Panc1 (cell line): ENCODE measurements at regions not wholly inside any gene's neighbourhood (a gene's known extent, or its start where the extent isn't known, plus 50 kb on each side); places are given as distances from the start of the nearest gene placed in this dataset.

Source experiments
- ATAC-seq: fragments of 200-7000 bp; cut with Tn5 transposase; 2 replicates; pipeline ENCODE4 v1.9.1; 2020; ENCODE audit warnings: mild to moderate bottlenecking, moderate library complexity
- BruUV-seq: library from RNA; stranded (reverse); fragments of 400-500 nt; replicated peaks from 2 replicates; lab custom pipeline; 2021; lab: Mats Ljungman, UMichigan
- CTCF ChIA-PET: fragments of 300-600 bp; sonication (Branson Sonifier 250); formaldehyde crosslinking; loops from one replicate; lab custom pipeline; 2022; ENCODE audit warnings: antibody characterized with exemption; lab: Charles Lee
- POLR2A ChIA-PET: fragments of 300-600 bp; sonication (Branson Sonifier 250); formaldehyde crosslinking; loops from one replicate; lab custom pipeline; 2022; ENCODE audit warnings: antibody characterized with exemption; lab: Charles Lee
- DNase-seq: peaks from one replicate; pipeline ENCODE4 v3.0.0-alpha.2; 2010; ENCODE audit warnings: low read depth, low spot score
- H3K27ac ChIP-seq: 2 replicates; pipeline ENCODE4 v1.5.1; 2011; ENCODE audit warnings: mild to moderate bottlenecking, low read length, inconsistent platforms
- H3K27me3 ChIP-seq: fragments of 200-500 bp; sonication (Bioruptor generic); 2 replicates; pipeline ENCODE4 v1.6.0; 2014; ENCODE audit warnings: low read length, inconsistent platforms; ENCODE audit not compliant: control insufficient read depth, insufficient read depth
- H3K36me3 ChIP-seq: fragments of 200-500 bp; sonication (Bioruptor generic); 2 replicates; pipeline ENCODE4 v1.5.1; 2014; ENCODE audit warnings: inconsistent platforms, mild to moderate bottlenecking, low read length, moderate library complexity; ENCODE audit not compliant: control insufficient read depth, insufficient read depth
- H3K4me1 ChIP-seq: 2 replicates; pipeline ENCODE4 v1.5.1; 2011; ENCODE audit warnings: inconsistent platforms, mild to moderate bottlenecking, low read length, moderate library complexity; ENCODE audit not compliant: control insufficient read depth, insufficient read depth
- H3K4me3 ChIP-seq, 2 experiments: 2 replicates each; pipeline ENCODE4 v1.5.1; 2011 to 2012; ENCODE audit warnings: low read depth in 2 of 2, low read length in 2 of 2, mild to moderate bottlenecking in 2 of 2, inconsistent platforms in 1 of 2, moderate library complexity in 1 of 2
- H3K9me3 ChIP-seq: fragments of 200-500 bp; sonication (Bioruptor generic); 2 replicates; pipeline ENCODE4 v1.5.1; 2014; ENCODE audit warnings: low read depth, mild to moderate bottlenecking, inconsistent platforms, low read length, moderate library complexity; ENCODE audit not compliant: control insufficient read depth, insufficient read depth
- CTCF ChIP-seq: fragments of 450-650 bp; IDR thresholded peaks from 2 replicates; pipeline ENCODE4 v1.5.1; 2017; ENCODE audit warnings: mild to moderate bottlenecking
- POLR2AphosphoS5 ChIP-seq: IDR thresholded peaks from 2 replicates; pipeline ENCODE4 v1.6.1; 2012; ENCODE audit warnings: mild to moderate bottlenecking, low read depth, low read length, moderate library complexity
- SIN3A ChIP-seq: IDR thresholded peaks from 2 replicates; pipeline ENCODE4 v1.6.1; 2012; ENCODE audit warnings: low read depth, mild to moderate bottlenecking, low read length, moderate library complexity, borderline replicate concordance; ENCODE audit not compliant: insufficient read depth
- TCF7L2 ChIP-seq: IDR thresholded peaks from 2 replicates; pipeline ENCODE4 v1.6.1; 2011; ENCODE audit warnings: mild to moderate bottlenecking, low read depth, low read length, inconsistent platforms
- in situ Hi-C: cut with HindIII; loops from 2 replicates; pipeline ENCODE4 v1.10.0; 2016; ENCODE audit warnings: low sequenced_read_pairs, low pct_unique_long_range_greater_than_20kb
- intact Hi-C: fragments of 100-400 bp; cut with micrococcal nuclease; formaldehyde crosslinking; loops from one replicate; pipeline ENCODE4 v1.10.0; 2022; ENCODE audit not compliant: unreplicated experiment
- TF ChIP-seq, protein P1 (sequence below), 2 experiments: IDR thresholded peaks; 2 replicates each; pipeline ENCODE4 v1.6.1; 2011 to 2012; ENCODE audit warnings: low read depth in 2 of 2, control low read depth in 1 of 2, low read length in 1 of 2, mild to moderate bottlenecking in 1 of 2, moderate library complexity in 1 of 2; ENCODE audit not compliant: insufficient read depth in 1 of 2

GRCh38 chrX:802846-803245 lies 172.3 kb downstream of the SHOX start:
- in situ Hi-C loops, result no loop called here
- ChIA-PET POLR2A (no interaction called here), CTCF (no interaction called here)
- no peak overlapping the region for H3K27ac ChIP-seq
- TF ChIP-seq TCF7L2, result no peak
- no peak for TF ChIP-seq POLR2AphosphoS5
- no peak for TF ChIP-seq SIN3A
- H3K9me3 ChIP-seq, result no peaks in the 10 kb centered on the region
- DNase-seq, result no peak
- H3K27me3 ChIP-seq, result no peaks in the 10 kb centered on the region
- no TSS peak for BruUV-seq
- H3K4me3 ChIP-seq, result no peak overlapping the region
- ATAC-seq, result no peak
- H3K36me3 ChIP-seq, result no peaks in the 10 kb centered on the region
- intact Hi-C loops, result no loop called here
- no peaks in the 10 kb centered on the region for H3K4me1 ChIP-seq

DNA sequence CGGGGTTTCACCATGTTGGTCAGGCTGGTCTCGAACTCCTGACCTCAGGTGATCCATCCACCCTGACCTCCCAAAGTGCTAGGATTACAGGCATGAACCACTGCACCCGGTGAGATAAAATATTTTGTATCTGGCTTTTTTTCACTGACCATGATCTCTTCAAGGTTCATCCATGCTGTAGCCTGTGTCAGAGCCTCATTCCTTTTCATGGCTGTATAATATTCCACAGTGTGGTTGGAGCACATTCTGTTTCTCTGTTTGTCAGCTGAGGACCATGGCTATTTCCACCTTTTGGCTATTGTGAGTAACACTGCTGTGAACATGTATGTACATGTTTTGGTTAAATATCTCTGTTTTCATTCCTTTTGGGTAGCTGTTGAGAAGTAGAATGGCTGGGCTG lies 169.2 kb downstream of the SHOX start:
- no peaks in the 10 kb centered on the region for H3K36me3 ChIP-seq
- no peak overlapping the region for H3K4me3 ChIP-seq
- DNase-seq, result no peak
- in situ Hi-C loops, result no loop called here
- no peaks in the 10 kb centered on the region for H3K9me3 ChIP-seq
- no peak for ATAC-seq
- H3K4me1 ChIP-seq, result no peaks in the 10 kb centered on the region
- BruUV-seq, result no TSS peak
- intact Hi-C loops, result no loop called here
- H3K27ac ChIP-seq, result no peak overlapping the region
- H3K27me3 ChIP-seq, result no peaks in the 10 kb centered on the region
- ChIA-PET CTCF (no interaction called here), POLR2A (no interaction called here)
- TF ChIP-seq CTCF, result no peak
- no peak for TF ChIP-seq TCF7L2

DNA sequence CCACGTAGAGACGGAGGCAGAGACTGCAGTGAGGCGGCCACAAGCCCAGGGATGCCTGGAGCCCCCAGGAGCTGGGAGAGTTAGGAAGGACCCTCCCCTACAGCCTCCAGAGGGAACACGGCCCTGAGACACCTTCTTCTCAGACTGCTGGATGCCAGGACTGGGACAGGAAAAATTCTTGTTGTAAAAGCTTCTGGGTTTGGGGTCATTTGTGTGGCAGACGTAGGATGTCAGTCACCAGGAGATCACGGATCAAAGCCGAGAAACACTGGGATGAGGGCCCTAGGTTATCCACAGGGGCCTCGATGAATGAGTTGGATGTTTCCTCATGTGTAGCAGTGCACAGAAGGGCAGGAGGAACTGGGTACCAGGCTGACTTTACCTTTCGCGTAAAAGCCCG lies 163.7 kb downstream of the SHOX start:
- H3K9me3 ChIP-seq, result no peaks in the 10 kb centered on the region
- DNase-seq, result no peak
- no peaks in the 10 kb centered on the region for H3K4me1 ChIP-seq
- TF ChIP-seq, protein P1, sequence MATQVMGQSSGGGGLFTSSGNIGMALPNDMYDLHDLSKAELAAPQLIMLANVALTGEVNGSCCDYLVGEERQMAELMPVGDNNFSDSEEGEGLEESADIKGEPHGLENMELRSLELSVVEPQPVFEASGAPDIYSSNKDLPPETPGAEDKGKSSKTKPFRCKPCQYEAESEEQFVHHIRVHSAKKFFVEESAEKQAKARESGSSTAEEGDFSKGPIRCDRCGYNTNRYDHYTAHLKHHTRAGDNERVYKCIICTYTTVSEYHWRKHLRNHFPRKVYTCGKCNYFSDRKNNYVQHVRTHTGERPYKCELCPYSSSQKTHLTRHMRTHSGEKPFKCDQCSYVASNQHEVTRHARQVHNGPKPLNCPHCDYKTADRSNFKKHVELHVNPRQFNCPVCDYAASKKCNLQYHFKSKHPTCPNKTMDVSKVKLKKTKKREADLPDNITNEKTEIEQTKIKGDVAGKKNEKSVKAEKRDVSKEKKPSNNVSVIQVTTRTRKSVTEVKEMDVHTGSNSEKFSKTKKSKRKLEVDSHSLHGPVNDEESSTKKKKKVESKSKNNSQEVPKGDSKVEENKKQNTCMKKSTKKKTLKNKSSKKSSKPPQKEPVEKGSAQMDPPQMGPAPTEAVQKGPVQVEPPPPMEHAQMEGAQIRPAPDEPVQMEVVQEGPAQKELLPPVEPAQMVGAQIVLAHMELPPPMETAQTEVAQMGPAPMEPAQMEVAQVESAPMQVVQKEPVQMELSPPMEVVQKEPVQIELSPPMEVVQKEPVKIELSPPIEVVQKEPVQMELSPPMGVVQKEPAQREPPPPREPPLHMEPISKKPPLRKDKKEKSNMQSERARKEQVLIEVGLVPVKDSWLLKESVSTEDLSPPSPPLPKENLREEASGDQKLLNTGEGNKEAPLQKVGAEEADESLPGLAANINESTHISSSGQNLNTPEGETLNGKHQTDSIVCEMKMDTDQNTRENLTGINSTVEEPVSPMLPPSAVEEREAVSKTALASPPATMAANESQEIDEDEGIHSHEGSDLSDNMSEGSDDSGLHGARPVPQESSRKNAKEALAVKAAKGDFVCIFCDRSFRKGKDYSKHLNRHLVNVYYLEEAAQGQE (IDR thresholded peaks at IDR 0.05; ENCODE audit: insufficient read depth in 1 of 2, low read depth in 2 of 2, low read length in 1 of 2), result no peak
- TF ChIP-seq CTCF (no peak), POLR2AphosphoS5 (no peak), SIN3A (no peak), TCF7L2 (no peak)
- intact Hi-C loops (no loop called here), in situ Hi-C loops (no loop called here)
- CTCF ChIA-PET, result no interaction called here
- no peak overlapping the region for H3K27ac ChIP-seq
- no peak for ATAC-seq
- no peaks in the 10 kb centered on the region for H3K36me3 ChIP-seq
- POLR2A ChIA-PET, result no interaction called here
- no TSS peak for BruUV-seq
- H3K4me3 ChIP-seq, result no peak overlapping the region
- no peaks in the 10 kb centered on the region for H3K27me3 ChIP-seq
